IPS-NIHi7 (cell line): ENCODE measurements at regions not wholly inside any gene's neighbourhood (a gene's known extent, or its start where the extent isn't known, plus 50 kb on each side); places are given as distances from the start of the nearest gene placed in this dataset.

ENCODE experiments used
- DNase-seq: peaks from one replicate; pipeline ENCODE4 v3.0.0; 2012; ENCODE audit warnings: mixed read lengths; ENCODE audit errors: extremely low spot score

- DNase-seq, result no peak
Measured at GRCh38 chr12:92275443-92276154, 130.0 kb upstream of the BTG1 start.

- DNase-seq, result no peak
Measured at GRCh38 chr12:92273076-92273475, 127.4 kb upstream of the BTG1 start.

GRCh38 chr12:92272061-92272964 is 126.7 kb upstream of the BTG1 start:
- DNase-seq, result peak; percentile 34

- DNase-seq, result no peak
Measured at GRCh38 chr12:92271341-92271740, 125.7 kb upstream of the BTG1 start.

- no peak for DNase-seq
Measured at GRCh38 chr12:92270521-92270920, 124.9 kb upstream of the BTG1 start.

GRCh38 chr12:92268946-92269345 is 123.3 kb upstream of the BTG1 start:
- no peak for DNase-seq

- no peak for DNase-seq
Measured at GRCh38 chr12:92261692-92262091, 116.0 kb upstream of the BTG1 start.

GRCh38 chr12:92261071-92261470 is 115.4 kb upstream of the BTG1 start:
- no peak for DNase-seq

- DNase-seq, result no peak
Measured at GRCh38 chr12:92259696-92260251, 114.1 kb upstream of the BTG1 start.

GRCh38 chr12:92259291-92259690 is 113.6 kb upstream of the BTG1 start:
- no peak for DNase-seq

- no peak for DNase-seq
Measured at GRCh38 chr12:92257261-92257660, 111.6 kb upstream of the BTG1 start.

- DNase-seq, result no peak
Measured at GRCh38 chr12:92255741-92256140, 110.1 kb upstream of the BTG1 start.

- no peak for DNase-seq
Measured at GRCh38 chr12:92253301-92253700, 107.7 kb upstream of the BTG1 start.

GRCh38 chr12:92248977-92249376 is 103.3 kb upstream of the BTG1 start:
- DNase-seq, result no peak

- no peak for DNase-seq
Measured at GRCh38 chr12:92244036-92244435, 98.4 kb upstream of the BTG1 start.

GRCh38 chr12:92242907-92243306 is 97.3 kb upstream of the BTG1 start:
- DNase-seq, result no peak

- no peak for DNase-seq
Measured at GRCh38 chr12:92237762-92238523, 92.3 kb upstream of the BTG1 start.

GRCh38 chr12:92237262-92237661 is 91.6 kb upstream of the BTG1 start:
- no peak for DNase-seq

- no peak for DNase-seq
Measured at GRCh38 chr12:92235703-92236472, 90.2 kb upstream of the BTG1 start.

- DNase-seq, result no peak
Measured at GRCh38 chr12:92234533-92234932, 88.9 kb upstream of the BTG1 start.

- DNase-seq, result no peak
Measured at GRCh38 chr12:92233346-92234015, 87.8 kb upstream of the BTG1 start.
